GM21786 (cell line): ENCODE measurements at regions not wholly inside any gene's neighbourhood (a gene's known extent, or its start where the extent isn't known, plus 50 kb on each side); places are given as distances from the start of the nearest gene placed in this dataset.
"Not testable (repeated sequence)": the region's sequence is repeated elsewhere in the genome, so short reads cannot be mapped to it uniquely, and the experiment has no call there.

Source experiments
- ATAC-seq: cut with Tn5 transposase; IDR thresholded peaks from one replicate; pipeline ENCODE4 v1.9.1; 2021; ENCODE audit not compliant: unreplicated experiment

DNA sequence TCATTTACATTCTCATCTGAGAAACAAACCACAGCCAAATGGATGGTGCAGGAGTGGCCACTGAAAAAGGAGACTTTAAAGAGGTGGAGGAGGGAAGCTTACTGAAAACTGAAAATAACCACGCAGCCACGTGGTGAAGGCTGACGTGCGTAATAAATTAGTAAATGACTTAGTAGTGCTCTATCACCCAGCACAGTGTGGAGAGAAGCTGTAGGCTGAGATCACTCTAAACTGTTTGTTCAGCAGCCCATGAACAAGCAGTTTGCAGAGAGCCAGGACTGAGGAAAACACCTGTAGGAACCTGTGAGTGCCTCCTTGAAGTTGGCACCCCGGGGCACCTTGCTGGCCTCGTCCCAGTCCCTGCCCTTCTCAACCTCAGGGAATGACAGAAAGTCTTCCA lies 193.0 kb downstream of the TXNL1 start:
- no peak for ATAC-seq

- ATAC-seq, result no peak
These were observed 194.2 kb downstream of the TXNL1 start for GRCh38 chr18:56444201-56444600.

- no peak for ATAC-seq
These were observed 195.1 kb downstream of the TXNL1 start for GRCh38 chr18:56443166-56443907.

- ATAC-seq, result not testable (repeated sequence)
These were observed 199.9 kb downstream of the TXNL1 start for GRCh38 chr18:56438480-56438879.

GRCh38 chr18:56436651-56437050 lies 201.7 kb downstream of the TXNL1 start:
- ATAC-seq, result no peak

DNA sequence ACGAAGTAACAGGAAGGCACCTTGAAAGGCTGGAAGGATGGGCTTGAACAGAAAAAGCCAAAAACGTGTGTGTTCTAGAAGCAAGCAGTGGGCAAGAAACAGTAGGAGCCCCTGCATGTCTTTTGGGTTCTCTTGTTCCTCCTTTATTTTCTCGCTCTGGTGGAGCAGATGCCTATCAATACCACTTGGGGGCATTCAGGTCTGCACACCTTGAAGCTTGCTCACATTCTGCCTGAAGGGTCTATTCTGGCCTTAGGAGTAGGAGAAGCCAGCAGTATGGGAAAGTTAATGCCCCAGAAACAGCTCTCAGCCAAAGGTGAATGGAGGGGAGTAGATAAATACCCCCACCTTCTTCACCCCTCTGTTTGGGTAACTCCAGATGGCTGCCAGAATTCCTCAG lies 204.5 kb downstream of the TXNL1 start:
- no peak for ATAC-seq

DNA sequence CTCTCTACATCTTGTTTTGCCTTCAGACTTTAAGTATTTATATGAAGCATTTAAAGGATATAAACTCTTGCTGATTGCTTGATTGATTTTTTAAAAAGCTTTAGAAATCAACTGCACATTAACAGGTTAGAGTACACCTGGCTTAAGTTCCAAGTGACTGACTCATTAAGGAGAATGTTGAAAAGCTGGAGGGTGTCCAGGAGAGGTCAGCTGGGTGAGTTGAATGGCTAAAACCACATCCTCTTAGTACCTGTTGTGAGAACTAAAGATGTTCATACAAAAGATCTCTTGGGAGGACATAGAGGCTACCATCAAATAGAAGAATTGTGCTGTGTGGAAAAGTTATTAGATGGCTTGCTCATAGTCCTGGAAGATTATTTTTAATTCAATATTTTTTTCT lies 206.8 kb downstream of the TXNL1 start:
- ATAC-seq, result no peak

DNA sequence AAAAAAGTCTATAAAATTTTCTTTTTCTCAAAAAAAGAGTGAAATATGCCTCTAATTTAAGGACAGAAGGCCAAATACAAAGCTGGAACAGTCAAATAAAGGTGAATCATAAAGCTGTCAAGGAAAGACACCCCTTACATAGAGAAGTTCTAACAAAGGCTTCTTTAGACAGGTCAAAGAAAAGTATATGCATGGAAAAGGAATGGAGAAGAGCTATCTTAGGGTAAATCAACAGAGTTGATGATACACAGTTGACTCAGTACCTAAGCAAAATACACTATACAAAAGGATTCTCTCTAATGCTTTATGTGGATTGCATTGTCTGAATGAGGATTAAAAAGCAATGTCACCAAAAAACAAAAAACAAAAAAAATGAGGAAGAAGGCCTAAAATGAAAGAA lies 214.8 kb downstream of the TXNL1 start:
- no peak for ATAC-seq

DNA sequence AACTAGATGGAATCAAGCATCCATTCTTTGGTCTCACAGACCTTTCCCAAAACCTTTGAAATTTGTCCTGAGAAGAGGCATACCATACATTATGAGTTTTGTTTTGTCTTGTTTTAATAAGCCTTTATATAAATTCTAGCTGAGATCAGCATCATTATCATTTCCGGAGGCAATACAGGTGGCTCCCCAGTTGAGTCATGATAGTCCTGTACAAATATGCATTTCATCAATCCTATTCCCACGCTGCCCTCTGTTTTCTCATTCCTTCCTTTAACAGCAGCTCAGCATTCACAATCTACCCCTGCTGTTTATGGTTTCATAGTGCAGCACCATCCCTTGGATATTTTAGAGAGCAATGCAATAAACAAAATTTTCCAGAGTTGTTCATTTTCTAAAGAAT lies 216.7 kb downstream of the TXNL1 start:
- ATAC-seq, result no peak

DNA sequence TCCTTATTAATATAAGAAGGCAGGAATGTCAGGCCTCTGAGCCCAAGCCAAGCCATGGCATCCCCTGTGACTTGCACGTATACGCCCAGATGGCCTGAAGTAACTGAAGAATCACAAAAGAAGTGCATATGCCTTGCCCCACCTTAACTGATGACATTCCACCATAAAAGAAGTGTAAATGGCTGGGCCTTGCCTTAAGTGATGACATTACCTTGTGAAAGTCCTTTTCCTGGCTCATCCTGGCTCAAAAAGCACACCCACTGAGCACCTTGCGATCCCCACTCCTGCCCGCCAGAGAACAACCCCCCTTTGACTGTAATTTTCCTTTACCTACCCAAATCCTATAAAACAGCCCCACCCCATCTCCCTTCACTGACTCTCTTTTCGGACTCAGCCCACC lies 217.5 kb downstream of the TXNL1 start:
- ATAC-seq, result not testable (repeated sequence)

DNA sequence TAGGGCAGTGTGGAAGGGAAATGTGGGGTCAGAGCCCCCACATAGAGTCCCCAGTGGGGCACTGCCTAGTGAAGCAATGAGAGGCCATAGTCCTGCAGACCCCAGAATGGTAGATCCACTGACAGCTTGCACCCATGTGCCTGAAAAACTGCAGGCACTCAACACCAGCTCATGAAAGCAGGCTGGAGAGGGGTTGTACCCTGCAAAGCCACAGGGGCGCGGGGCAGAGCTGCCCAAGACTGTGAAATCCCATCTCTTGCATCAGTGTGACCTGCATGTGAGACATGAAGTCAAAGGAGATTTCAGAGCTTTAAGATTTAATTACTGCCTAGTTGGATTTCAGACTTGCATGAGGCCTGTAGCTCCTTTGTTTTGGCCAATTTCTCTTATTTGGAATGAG lies 224.0 kb downstream of the TXNL1 start:
- no peak for ATAC-seq

DNA sequence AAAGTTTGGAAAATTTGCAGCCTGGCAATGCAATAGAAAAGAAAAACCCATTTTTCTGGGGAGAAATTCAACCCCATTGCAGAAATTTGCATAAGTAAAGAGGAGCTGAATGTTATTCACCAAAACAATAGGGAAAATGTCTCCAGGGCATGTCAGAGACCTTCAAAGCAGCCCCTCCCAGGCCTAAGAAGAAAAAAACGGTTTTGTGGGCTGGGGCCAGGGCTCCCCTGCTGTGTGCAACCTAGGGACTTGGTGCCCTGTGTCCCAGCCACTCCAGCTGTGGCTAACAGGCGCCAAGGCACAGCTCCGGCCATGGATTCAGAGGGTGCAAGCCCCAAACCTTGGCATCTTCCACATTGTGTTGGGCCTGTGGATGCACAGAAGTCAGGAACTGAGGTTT lies 224.5 kb downstream of the TXNL1 start:
- no peak for ATAC-seq

DNA sequence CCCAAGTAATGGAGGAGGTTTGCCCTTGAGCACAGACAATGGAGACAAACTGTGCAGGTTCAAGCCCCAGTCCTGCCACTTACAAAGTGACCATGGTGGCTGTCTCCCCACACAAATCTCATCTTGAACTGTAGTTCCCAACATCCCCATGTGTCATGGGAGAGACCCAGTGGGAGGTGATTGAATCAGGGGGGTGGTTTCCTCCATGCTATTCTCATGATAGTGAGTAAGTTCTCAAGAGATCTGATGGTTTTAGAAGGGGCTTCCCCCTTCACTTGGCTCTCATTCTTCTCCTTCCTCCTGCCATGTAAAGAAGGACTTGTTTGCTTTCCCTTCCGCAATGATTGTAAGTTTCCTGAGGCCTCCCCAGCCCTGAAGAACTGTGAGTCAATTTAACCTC lies 225.4 kb downstream of the TXNL1 start:
- no peak for ATAC-seq

GRCh38 chr18:56409736-56410135 lies 228.7 kb downstream of the TXNL1 start:
- no peak for ATAC-seq

GRCh38 chr18:56407646-56408180 lies 230.7 kb downstream of the TXNL1 start:
- no peak for ATAC-seq

- ATAC-seq, result no peak
These were observed 235.4 kb downstream of the TXNL1 start for GRCh38 chr18:56402872-56403516.

- ATAC-seq, result no peak
These were observed 244.5 kb downstream of the TXNL1 start for GRCh38 chr18:56393870-56394269.

GRCh38 chr18:56391931-56392590 lies 246.3 kb downstream of the TXNL1 start:
- ATAC-seq, result no peak

DNA sequence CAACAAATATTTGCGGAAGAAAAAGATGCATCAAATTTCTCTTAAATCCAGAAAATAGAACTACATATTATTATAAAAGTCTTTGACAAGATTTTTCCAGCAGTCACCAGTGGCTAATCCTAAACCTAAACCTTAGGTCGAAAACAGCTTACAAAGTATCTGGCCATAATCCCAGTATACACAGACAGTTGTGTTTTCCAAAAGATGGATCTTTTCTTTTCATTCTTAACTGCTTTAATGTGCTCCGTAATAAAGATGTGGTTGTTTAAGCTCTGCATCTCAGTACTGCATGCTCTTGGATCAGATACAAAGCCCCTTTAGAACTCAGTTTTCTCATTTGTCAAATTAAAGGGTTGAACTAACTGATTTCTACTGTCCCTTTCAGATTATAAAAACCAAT lies 247.8 kb downstream of the TXNL1 start:
- ATAC-seq, result no peak

GRCh38 chr18:56389190-56389589 lies 249.2 kb downstream of the TXNL1 start:
- ATAC-seq, result no peak

- ATAC-seq, result no peak
These were observed 249.8 kb downstream of the TXNL1 start for GRCh38 chr18:56388571-56388970.

DNA sequence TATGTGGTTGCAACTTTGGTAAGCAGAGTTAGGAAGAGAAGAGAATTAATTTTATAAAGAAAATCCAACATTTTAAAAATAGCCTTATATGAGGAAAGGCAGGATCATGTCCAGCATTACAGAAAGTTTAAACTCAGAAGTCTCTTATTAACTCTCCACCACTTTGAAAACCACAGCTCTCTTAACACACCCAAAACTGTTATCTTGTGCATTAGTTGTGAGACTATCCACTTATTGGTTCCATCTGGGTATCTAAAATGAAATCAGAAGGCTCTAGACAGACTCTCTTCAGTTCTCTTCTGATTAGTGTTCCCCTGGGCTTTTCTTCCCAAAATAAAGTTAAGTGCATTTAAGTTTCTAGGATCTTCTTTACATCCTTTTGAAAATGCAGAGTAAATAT lies 251.5 kb downstream of the TXNL1 start:
- no peak for ATAC-seq
